NCI-H526 (cell line): ENCODE measurements at regions not wholly inside any gene's neighbourhood (a gene's known extent, or its start where the extent isn't known, plus 50 kb on each side); places are given as distances from the start of the nearest gene placed in this dataset.

Experiments
- DNase-seq, 2 experiments: peaks; one replicate each; lab custom pipeline; 2025; lab: John Stamatoyannopoulos, UW

DNA sequence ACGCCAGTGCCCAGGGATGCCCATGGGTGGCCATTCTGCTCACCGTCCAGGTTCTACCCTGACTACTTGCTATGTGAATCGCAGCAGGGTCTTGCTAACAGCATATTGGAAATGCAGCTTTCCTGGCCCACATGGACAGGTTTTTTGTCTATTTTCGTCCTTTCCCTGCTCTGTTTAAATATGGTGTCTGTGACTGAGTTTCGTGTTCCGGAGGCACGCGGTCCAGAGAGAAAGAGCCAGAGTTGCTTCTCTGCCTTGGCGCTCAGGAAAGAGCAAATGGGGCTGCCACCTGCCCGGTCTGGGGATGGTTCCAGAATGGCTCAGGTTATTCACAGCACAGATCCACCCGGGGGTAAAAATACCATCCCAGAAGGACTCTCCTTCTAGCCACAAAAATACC lies 456.2 kb downstream of the BCL11A start:
- no peak for DNase-seq

DNA sequence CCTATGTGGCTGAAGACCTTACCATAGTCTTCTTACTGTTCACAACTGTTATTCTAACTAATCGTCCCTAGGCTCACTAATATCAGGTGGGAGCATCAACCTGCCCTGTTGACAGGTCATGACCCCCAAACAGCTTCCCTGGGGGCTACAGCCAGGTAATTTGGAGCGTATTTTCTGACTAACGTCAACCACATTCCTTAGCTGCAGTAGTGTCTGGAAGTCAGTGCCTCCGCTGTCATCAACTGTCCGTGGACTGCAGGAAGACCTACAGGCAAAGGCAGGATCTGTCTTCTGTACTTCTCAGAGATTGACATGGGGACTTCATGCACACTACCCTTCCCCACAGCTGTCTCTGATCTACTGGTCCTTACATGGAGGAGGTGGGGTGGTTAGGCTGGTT lies 456.9 kb downstream of the BCL11A start:
- no peak for DNase-seq

DNA sequence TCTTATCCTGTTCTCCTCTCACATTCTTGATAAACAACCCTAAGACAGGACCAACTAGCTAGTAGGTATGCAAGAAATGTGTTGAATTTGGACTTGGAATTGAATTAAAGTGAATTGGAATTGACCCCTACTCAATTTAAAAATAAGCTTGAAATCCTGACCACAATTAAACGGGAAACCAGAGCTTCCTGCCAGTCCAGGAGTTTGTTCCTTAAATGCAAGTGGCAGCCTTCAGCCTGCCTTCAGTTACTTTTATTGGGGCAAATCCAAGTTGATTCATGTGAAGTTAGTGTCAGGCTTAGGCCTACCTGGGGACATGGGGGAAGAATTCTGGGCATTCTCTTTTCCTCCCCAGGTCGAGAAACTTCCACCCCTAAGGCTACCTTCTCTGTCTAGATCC lies 457.6 kb downstream of the BCL11A start:
- no peak for DNase-seq

DNA sequence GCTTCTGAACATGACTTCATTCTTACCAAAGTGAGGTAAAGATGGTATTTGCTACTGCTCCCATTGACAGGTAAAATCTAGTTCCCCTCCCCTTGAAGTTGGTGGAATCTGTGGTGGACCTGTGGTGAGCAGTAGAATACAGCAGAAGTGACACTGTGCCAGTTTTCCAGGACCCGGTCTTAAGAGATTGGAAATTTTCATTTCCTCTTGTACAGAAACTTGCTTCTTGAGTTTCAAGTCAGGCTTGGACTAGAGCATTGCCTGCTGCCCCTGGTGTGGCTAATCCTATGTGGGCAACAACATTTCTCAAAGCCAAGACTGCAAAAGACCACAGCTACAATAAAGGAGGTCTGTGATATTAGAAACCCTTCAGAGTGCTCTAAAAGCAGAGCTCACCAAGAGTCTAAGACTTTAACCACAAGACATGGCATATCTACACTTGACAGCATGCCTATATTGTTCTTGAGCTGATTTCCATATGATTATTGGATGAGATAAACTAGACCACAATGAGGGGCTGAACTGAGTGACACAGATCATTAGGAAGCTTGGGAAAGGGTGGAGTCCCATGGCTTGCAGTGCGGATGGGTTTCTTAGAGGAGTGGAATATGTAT lies 458.1 kb downstream of the BCL11A start:
- DNase-seq = no peak

DNA sequence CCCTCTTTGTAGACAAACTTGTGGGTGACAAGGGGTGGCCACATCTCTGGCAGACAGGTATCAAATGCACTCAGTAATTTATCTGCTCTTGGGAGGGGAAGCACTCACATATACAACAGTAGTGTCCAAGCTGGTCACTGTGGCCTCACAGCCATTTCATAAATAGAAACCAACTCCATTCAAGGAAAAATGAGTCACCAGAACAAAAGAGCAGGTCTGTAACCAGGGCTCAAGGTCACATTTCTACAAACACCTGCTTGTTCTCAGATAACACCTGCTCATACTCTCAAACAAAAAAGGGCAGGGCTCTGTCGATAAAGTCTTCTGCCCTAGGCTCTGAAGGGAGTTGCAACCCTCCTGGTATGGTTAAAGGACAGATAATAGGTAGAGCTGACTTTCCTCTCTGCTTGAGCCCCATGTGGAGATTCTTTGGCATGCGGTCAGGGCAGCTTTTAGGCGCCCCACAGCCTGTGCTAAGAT lies 459.0 kb downstream of the BCL11A start:
- DNase-seq = peak; percentile 53 to 69

DNA sequence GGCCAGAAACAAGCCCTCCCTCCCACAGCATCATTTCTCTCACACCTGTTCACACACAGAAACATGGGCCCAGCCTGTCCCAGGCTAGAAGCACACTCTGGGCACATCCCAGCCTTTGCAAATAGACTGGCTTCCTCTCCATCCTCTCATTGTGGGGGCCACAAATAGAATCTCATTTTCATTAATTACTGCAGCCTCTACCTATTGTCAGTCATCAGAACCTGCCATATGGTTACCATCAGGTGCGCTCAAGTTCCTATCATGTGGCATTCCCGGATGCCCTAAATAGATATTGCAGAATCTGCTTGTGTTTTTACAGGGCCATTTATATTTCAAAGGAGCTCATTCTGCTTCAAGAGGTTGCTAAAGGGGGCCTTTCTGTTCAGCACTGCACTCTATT lies 460.7 kb downstream of the BCL11A start:
- DNase-seq = no peak

DNA sequence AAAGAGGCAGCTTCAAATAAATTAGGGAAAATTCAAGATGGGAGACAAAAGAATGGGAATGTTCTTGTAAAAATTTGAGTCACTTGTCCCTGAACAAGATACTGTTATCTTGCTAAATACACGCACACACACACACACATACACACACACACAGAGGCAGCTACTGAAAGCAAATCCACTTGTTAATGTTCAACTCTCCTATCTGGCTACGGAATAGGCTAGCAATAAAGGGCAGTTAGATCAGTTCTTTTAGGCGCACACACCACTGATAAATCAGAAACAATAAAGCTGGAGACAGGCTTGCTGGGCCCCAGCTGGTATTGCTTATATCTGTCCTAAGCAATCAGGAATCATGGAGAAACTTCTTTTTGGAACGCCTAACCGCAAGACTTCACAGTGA lies 461.6 kb downstream of the BCL11A start:
- no peak for DNase-seq

DNA sequence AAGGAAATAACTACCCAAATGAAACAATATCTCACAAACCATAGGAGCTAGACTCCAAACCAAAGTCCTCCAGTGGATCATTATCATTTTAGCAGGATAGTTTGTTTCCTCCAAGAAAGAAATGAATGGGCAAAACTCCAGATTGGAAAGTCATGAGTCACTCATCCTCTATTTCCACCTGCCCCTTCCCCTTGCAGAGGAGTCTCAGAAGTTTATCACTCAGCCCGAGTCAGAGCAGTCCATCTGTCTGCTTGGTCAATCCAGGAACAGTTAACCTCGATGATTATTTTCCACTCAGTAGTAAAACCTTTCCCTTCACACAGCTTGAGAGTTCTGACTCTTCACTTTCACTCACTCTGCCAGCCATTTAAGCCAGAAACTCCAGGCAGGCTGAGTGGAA lies 462.2 kb downstream of the BCL11A start:
- no peak for DNase-seq

DNA sequence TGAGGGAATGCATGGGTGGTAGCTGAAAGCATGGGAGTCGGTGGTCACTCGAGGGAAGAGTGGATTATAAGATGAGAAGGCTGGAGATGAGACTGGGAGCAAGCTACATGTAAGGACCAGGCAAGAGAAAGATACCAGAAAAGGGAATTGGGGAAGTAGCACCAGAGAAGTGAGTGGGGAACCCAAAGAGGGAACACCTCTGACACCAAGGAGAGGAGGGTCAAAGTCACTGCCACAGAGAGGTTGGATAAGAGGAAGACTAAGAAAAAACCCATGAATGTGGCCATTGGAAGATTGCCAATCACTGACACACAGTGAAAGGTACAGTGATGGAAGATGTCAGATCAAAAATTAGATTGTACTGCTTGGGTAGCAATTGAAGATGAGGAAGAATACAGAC lies 473.9 kb downstream of the BCL11A start:
- no peak for DNase-seq

DNA sequence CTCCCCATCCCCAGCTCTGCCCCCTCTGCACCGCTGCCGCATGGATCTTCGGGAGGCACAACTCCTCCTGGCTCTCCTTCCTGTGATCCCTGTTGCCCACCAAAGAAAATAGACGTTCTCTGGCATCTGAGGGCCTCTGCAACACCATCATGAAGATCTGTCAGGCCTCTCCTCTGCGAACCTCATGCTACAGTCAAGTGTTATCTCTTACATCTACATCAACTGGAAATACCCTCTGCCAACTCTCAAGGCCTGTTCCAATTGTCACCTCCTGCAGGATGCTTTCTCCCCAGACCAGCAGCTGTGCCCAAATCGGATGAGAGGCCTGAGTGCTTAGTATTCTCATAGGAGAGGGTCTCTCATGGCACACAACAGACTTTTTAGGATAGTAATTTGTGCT lies 478.4 kb downstream of the BCL11A start:
- no peak for DNase-seq

DNA sequence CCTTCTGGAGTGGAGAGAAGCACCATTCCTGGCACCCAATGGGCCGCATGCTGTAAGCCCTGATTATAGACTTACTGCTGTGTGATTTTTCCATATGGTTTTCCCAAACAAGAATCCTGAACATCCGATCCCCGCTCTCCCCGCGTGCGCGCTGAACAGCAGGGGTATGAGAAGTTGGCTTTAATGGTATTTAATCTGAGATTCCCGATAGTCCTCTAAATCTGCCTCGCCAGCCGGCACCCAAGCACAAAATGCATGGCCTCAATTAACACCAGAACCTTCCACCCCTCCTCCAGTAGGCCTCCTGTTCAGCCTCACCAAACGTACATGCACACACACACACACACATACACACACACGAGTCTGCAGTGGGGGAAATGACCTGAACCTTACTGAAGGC lies 480.3 kb downstream of the BCL11A start:
- DNase-seq = no peak

DNA sequence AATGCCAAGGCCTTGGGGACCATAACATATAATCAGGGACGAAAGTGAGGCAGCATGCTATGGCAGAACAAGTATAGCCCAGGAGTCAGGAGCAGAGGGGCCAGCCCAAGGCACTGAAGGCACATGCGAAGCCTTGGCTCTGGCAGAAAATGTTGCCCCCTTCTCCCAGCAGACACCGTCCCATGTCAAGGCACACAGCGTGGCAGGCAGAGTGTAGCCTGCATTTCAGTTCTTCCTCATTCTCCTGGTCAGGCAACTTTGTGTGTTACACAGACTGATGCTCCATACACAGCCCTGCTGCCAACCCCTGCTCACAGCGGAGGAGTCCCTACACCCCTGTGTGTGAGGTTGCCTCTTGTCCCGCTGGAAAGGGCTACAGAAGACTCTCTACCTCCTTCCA lies 480.8 kb downstream of the BCL11A start:
- DNase-seq = no peak

DNA sequence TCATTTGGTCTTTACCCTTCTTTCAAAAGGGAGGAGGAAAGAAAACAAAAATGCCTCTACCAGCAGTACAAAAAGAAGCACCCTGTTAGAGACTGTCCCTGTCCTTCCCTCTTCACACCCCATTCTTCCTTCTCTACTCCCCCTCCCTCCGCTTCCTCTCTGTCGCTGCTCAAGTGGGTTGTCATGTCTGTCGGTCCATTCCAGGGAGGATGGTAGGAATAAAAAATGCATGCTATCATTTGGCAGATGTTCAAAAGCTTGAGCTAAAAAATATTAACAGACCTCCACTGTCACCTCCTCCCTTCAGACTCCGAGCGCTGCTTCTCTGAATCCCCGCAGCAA lies 482.0 kb downstream of the BCL11A start:
- DNase-seq = no peak

DNA sequence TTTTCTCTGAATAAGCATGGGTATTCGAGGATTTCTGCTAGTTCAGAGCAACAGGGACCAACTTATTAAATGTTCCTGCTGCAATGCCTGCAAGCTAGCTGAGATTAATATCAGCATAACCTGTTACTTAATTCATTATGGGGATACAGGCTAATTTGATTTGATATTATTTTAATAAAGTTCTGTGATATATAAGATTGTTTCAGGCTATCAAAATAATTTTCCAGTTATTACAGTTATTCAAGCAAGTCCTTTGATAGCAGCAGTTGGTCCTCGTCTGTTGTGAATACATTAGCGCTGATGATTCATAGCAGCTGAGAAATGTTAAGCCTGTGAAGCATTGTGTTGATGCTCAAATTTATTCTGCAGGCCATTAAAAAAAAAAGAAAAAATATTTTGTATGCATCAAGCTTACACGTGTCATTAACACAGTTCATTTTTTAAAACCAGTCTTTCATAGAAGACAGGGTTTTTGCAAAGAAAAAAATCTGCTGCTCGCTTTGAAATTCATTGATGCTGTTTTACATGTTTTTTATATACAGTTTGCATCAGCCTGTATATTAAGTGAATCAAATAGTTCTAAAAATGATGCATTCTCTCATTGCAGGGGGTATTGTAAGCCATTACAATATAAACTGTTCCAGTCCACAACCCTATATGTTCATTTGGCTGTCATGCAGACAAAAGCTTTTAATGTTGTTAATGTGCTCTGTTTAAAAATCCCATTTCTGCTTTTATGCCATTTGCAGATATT lies 482.5 kb downstream of the BCL11A start:
- DNase-seq = peak in 1 of 2 experiments; percentile 17

DNA sequence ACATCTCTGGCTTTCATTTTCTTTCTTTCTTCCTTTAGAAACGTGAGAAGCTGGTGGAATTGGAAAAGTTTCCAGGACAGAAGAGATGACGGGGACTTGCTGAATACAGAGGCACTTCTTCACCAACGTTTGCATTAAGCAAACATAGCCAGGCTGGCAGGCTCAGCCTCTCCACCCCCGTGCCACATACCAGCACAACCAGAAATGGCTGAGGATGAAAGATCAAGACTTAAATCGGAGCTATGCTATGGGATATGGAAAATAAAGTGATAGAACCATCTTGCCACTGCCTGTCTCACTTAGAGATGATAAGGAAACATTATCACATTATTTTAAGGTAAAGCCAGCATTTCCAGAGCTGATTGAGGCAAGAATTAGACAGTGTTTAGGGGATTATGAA lies 483.3 kb downstream of the BCL11A start:
- DNase-seq = peak; percentile 38 to 69

DNA sequence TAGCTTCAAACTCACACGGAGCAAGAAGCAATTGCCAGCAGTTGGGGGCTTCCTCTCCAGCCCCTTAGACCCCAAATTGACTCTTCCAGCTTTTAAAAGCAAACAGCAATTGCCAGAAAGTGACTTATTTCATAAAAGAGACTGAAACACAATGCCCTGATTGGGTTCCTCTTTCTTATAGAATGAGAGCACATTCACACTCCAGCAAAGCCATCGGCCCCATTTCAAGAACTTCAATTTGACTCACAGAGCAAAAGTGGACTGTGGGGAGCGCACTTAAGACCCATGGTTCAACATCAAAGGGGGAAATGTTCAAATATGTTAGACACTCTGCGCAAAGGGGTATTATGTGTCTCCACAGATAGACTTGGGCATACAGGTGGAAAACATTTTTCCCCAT lies 484.7 kb downstream of the BCL11A start:
- DNase-seq = no peak

DNA sequence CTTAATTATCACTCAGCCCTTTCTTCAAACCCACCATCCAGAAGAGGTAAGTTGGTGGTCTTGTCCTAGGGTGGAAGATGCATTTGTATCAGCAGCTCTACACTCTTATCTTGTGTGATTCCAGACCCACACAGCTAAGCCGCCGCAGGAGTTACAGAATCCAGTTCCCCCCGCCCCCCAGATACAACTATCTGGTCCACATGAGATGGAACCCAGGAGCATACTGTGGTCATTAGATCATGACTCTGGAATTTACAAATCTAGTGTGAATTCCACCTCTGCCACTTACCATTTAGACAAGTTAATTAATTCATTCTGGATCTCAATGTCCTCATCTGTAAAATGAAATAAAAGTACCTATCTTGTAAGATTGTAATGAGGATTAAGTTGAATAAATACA lies 486.4 kb downstream of the BCL11A start:
- DNase-seq = no peak

DNA sequence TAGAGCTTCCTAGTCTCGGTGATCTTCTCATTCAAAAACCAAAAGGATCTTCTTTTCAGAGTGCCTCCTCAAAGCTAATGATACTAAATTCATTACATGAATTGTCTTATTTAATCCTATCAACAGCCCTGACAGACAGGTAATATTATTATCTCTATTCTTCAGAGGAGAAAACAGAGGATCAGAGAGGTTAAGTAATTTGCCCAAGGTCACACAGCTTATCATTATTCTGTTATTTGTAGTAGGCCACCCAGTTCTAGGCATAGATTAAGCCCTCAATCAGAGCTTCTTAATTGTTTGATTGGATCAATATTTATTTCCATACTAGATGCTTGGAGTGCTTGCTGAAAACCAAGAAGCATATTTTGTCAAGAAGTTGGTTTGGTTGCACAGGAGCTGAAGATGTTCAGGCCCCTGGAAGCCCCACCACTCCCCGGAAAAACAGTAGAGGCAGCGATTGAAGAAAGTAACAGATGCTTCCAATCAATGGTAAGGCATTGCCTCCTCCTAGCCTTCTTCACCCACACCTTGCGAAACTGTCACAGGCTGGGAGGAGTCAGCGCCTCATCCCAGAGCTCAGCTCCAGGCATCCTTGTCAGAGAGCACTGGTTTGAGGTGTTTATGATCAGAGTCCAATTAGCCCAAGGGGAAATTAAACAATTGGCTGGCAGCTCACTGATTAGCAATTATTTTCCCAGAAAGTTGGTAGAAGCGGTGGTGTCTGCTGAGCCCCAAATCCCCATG lies 487.2 kb downstream of the BCL11A start:
- DNase-seq = no peak

DNA sequence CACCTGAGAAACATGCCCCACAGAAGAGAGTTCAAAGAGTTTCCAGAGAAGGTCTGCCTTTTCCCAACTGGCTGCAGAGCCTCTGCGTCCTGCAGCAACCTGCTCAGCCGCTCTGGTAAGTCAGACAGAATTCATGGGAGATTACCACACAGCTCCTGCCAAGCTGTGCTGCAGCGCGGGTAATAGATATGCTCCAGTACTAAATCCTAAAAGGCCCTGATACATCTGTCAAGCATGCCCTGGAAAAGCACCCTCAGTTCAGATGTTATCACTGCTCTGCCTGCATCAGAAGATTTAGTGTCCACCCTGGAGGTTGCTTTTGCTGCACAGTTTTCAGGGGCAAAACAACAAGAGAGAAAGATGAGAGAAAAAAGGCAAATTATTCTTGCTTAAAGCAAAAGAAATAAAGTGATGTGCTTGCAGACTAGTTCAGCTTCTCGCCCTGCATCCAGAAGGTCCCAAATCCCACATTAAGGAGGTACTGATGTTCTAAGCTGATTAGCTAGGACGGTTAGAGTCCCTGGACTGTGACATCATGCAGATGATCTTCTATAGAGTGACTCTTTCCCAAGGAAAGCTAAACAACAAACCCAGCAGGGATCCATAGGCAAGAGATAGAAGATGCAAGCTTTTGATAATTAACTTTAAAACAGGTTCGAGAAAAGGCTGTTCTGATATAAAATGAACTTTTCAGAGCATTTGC lies 488.6 kb downstream of the BCL11A start:
- peak; percentile 36 to 46 for DNase-seq

DNA sequence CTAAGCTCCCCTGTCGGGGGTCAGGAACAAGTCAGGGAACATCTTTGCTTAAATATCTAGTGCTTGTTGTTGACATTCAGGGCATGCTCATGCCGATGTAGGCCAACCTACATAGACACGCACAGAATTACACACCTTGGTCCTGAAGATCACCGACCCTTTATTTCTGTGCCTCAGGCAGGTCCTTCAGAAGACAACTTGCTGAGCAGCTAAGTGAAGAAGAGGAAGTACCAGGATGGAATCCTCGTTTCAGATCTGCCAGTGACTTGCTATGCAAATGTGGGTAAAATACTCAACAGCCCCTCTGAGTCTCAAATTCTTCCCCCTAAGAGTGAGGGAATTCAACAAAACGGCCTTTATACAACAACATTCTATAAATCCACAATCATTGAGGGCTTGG lies 494.7 kb downstream of the BCL11A start:
- DNase-seq = no peak

DNA sequence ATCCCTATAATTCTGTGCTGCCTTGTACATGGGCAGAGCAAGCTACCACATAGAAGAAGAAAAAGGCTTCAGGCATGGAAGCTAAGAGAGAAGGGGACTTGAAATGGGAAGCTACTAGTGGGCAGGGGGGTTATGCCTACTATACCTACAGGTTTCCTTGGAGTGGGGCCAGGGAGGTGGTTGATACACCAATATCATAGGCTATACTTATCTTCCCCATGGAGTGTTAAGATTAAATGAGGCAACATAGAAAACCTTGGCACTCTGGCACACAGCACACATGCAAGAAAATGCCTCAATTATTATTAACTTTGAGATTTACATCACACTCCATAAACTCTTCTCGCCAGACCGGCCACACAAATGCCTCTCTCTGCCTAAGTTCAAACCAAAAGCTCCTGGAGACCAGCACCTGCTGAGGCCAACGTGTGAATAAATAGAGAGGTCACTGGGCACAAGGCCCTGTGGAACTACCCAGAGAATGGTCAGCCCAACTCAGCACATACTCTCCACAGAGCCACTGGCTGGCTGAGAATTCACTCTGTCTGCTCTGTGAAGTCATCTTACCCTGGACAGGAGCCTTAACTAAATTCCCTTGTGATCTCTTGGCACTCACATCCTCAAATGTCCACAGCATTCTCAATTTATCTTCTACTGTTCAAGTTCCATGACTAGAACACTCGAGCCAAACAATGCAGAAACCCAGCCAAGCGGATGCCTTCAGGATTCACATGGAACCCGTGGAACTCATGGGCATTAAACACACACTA lies 498.7 kb downstream of the BCL11A start:
- DNase-seq = no peak

DNA sequence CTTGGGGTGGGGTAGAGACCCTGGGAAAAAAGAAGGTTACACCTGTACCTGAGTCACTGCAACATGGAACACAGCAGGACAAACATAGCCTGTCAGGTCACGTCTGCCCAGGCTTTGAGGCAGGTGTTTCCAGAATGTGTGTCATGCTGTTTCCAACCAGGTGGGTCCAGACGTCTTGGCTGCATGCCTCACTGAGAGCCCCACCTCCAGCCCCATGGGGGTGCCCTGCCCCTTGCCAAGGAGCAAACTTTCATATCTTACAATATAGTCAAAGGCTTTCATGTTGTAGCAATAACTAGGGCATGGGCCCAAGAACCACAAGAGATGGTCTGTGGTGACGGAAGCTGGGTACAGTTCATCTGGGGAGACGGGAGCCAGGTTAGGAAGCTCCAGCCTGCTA lies 499.7 kb downstream of the BCL11A start:
- DNase-seq = no peak
